HG03521 (cell line): ENCODE measurements at regions not wholly inside any gene's neighbourhood (a gene's known extent, or its start where the extent isn't known, plus 50 kb on each side); places are given as distances from the start of the nearest gene placed in this dataset.
"Not testable (repeated sequence)": the region's sequence is repeated elsewhere in the genome, so short reads cannot be mapped to it uniquely, and the experiment has no call there.

ENCODE experiments used
- ATAC-seq: cut with Tn5 transposase; IDR thresholded peaks from one replicate; pipeline ENCODE4 v1.9.1; 2021; ENCODE audit warnings: mild to moderate bottlenecking, moderate library complexity; ENCODE audit not compliant: unreplicated experiment

GRCh38 chr3:181974198-181974597 is 262.5 kb downstream of the SOX2 start:
- no peak for ATAC-seq

- ATAC-seq = no peak
Measured at GRCh38 chr3:181976526-181976925, 264.8 kb downstream of the SOX2 start.

- ATAC-seq = no peak
Measured at GRCh38 chr3:181985386-181985785, 273.7 kb downstream of the SOX2 start.

- ATAC-seq = no peak
Measured at GRCh38 chr3:181987736-181988135, 276.0 kb downstream of the SOX2 start.

GRCh38 chr3:181998828-181999227 is 287.1 kb downstream of the SOX2 start:
- ATAC-seq = peak; percentile 17

GRCh38 chr3:181999314-181999713 is 287.6 kb downstream of the SOX2 start:
- ATAC-seq = peak; percentile 73

GRCh38 chr3:182000447-182000846 is 288.7 kb downstream of the SOX2 start:
- no peak for ATAC-seq

GRCh38 chr3:182005219-182005618 is 293.5 kb downstream of the SOX2 start:
- ATAC-seq = no peak

GRCh38 chr3:182005701-182006100 is 294.0 kb downstream of the SOX2 start:
- no peak for ATAC-seq

GRCh38 chr3:182006431-182006830 is 294.7 kb downstream of the SOX2 start:
- no peak for ATAC-seq

- ATAC-seq = no peak
Measured at GRCh38 chr3:182007441-182007840, 295.7 kb downstream of the SOX2 start.

DNA sequence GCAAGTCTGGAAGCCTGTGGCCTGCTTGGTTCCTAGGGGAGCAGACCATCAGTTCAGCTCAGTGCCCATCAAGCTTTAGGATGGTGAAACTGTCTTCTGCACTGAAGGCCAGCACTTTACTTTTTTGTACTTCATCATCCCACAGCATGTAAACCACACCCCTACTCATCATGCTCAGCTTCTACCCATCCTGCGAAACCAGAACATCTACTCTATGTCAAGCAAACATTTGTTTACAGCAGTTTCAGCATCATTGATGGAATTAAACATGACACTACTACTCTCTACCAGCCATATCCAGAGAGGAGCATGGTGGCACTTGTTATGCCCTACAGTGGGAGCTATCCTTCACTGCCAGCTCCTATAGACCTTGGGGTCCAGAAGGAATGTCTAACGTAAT is 306.6 kb downstream of the SOX2 start:
- no peak for ATAC-seq

GRCh38 chr3:182019926-182020325 is 308.2 kb downstream of the SOX2 start:
- ATAC-seq = no peak

GRCh38 chr3:182023843-182024242 is 312.1 kb downstream of the SOX2 start:
- no peak for ATAC-seq

DNA sequence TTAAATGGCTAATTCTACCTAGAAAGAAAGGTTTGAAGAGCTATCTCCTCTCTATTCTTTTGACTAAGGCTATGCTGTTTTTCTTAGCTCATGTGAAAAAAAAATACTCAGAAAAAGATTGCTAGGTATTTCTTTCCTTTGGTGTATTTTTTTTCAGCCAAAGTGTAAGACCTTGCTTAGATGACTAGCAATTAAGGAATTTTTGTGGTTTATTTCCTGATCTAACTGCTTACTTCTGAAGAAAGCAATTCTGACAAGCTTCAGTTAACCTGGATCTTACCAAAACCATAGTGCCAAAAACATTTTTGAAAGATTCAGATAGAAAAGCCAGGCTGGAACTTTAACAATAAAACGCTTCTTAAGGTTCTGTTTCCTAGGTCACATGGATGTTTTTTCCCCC is 315.6 kb downstream of the SOX2 start:
- ATAC-seq = no peak

DNA sequence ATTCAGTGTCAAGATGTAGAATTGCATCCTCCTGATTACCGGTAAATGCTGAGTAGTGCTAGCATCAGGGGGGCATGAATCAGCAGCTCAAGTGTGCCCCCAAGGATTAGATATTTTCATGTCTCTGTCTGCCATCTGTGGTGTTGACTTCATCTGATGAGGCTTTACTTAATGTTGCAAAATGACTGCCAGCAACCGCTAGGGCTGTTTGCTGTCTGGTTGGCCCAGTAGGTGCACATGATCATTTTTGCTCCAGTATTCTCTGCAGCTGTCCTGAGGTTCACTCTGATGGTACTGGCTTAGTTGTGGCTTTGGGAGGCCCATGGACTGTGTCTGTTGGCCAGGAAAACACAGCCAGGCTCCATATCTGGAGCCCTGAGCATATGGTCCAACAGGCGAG is 316.4 kb downstream of the SOX2 start:
- no peak for ATAC-seq

DNA sequence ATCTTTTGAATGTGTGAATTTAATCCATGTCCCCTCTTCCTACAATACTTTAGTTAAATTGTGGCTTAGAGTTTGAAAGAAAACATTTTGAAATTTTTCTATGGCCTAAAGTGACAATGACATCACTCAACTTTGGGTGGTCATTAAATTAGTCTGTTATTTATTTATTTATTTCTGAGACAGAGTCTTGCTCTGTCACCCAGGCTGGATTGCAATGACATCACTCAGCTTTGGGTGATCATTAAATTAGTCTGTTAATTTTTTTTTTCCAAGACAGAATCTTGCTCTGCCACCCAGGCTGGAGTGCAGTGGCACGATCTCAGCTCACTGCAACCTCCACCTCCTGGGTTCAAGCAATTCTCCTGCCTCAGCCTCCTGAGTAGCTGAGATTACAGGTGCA is 322.5 kb downstream of the SOX2 start:
- not testable (repeated sequence) for ATAC-seq

DNA sequence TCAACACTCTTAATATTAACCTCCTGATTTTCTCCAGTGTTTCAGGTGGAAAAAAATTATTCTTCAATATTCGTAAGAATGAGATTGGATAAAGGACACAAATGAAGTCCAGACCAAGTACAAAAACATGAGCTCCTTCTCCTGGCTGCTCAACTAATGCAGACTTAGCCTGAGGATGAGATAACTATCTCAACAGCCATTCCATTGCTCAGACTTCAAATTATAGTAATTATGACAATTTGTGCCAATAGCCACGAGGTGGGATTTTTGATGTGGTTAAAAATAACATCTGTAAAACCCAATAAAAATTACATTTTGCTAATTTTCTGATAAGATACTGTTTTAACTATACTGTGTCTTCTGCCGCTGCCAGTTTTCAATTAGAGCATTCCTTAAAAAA is 323.6 kb downstream of the SOX2 start:
- no peak for ATAC-seq

DNA sequence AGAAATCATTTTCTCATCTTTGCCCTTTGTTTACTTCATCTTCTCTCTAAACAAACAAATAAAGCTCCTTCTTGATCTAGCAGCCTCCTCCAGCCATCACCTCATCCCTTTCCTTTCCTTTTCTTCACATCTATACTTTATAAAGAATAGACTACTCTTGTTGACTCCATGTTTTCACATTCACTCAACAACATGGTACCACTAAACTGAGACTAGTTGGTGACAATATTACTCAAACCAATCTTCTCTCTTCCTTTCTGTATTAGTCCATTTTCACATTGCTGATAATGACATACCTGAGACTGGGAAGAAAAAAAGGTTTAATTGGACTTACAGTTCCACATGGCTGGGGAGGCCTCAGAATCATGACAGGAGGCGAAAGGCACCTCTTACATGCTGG is 324.7 kb downstream of the SOX2 start:
- no peak for ATAC-seq

GRCh38 chr3:182041668-182042291 is 330.1 kb downstream of the SOX2 start:
- no peak for ATAC-seq

DNA sequence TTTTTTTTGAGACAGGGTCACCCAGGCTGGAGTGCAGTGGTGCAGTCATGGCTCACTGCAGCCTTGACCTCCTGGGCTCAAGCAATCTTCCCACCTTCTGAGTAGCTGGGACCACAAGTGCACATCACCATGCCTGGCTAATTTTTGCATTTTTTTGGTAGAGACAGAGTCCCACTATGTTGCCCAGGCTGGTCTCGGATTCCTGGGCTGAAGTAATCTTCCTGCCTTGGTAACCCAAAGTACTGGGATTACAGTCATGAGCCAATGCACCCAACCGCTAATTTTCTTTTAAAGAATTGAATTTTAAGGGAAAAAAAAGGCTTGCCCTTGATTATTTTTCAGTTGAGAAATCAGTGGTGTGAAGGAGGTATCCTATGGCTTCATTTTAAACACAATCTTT is 334.0 kb downstream of the SOX2 start:
- ATAC-seq = no peak

DNA sequence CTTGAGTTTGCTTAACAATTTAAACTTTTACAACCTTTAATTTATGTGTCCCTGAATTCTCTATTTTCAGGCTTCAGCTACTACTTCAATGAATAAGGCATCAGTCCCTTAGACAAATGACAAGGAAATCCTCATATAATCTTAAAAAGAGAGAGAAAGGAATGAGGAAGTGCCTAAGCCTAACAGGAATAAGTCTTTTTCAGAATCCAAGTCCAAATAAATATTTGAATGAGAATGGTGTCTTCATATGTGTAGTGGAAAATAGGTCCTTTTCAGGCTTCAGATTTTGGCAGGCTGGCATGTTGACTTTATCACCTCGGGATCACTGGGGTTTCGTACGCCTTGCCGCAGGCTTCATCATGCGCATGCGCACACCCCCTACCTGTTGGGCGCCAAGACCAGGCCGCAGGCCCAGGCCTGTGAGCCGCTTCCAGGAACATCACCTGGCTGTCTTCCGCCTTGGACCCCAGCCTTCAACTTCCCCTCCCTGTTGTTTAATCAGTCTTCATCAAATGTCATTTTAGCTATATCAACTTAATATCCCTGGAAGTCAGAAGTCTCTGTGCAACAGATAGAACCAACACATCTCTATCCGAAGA is 334.5 kb downstream of the SOX2 start:
- ATAC-seq = no peak

DNA sequence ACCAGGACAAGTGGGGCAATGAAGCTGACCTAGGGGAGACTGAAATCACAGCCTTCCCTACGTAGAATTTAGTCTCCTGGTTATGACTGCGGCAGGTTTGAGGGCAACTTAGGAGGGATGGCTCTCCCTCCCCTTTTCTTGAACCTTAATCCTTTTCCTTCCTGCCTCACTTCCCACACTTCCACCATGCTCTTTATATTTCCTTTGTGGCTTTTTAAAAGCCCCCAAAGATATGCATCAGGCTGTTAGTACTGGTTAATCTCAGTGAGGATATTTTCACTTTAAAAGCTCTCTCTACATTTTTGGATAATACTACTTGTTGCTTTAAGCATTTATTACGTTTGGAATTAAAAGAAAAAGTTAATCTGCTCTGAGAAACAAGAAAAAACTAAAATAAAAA is 339.2 kb downstream of the SOX2 start:
- no peak for ATAC-seq
